ENCODE measurements at regions not wholly inside any gene's neighbourhood (a gene's known extent, or its start where the extent isn't known, plus 50 kb on each side); places are given as distances from the start of the nearest gene placed in this dataset.

DNA sequence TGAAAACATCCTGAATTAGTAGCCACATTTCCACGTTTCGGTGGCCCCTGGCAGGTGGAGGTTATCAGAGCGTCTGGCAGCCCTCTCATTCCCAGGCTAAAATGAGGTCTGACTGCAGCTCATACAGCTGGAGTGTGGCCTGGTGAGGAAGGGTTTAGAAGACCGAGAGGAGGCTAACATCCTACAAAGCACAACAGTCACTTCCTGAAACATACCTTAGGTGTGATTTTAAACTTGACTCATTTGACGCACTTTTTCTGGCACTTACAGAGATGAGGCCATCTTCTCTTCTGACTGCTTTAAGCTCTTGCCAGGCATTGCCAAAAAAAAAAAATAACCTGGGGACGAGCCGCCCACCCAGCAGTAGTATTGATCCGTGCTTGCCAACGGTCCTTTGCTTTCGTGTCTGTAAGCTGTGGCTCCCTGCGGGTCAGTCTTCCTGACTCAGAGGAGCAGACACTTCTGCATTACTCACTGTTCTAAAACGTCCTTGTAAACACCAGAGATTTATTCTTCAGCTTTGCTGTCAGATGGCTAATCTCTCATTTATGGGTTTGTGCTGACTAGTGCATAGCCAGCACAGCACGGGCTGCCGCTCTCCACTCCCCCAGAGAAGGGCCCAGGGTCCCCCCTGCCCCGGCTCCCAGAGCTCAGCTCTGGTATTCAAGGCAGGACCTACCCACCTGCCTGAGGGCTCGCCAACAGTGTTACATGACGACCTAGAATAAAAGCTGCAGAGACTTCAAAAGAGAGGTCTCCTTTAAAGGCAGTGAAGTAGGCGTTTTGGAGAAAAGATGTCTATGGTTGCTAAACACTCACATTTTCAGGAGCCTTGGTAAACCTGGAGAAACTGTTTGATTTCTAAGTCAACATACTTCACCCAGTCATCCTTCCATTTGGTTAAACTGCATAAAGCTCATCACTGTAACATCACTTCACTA, 78.5 kb upstream of the FRMD1 start:
- TF ChIP-seq, protein P1, sequence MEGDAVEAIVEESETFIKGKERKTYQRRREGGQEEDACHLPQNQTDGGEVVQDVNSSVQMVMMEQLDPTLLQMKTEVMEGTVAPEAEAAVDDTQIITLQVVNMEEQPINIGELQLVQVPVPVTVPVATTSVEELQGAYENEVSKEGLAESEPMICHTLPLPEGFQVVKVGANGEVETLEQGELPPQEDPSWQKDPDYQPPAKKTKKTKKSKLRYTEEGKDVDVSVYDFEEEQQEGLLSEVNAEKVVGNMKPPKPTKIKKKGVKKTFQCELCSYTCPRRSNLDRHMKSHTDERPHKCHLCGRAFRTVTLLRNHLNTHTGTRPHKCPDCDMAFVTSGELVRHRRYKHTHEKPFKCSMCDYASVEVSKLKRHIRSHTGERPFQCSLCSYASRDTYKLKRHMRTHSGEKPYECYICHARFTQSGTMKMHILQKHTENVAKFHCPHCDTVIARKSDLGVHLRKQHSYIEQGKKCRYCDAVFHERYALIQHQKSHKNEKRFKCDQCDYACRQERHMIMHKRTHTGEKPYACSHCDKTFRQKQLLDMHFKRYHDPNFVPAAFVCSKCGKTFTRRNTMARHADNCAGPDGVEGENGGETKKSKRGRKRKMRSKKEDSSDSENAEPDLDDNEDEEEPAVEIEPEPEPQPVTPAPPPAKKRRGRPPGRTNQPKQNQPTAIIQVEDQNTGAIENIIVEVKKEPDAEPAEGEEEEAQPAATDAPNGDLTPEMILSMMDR (optimal IDR thresholded peaks at IDR 0.05 in 1 of 3, IDR thresholded peaks at IDR 0.05 in 1 of 3, conservative IDR thresholded peaks at IDR 0.05 in 1 of 3; ENCODE audit: extremely low read depth in 1 of 3, insufficient read depth in 2 of 3, low read length in 3 of 3): no peak
- TF ChIP-seq EZH2 (IDR thresholded peaks at IDR 0.05; ENCODE audit: low read length): no peak
